GM21390 (cell line): ENCODE measurements at regions not wholly inside any gene's neighbourhood (a gene's known extent, or its start where the extent isn't known, plus 50 kb on each side); places are given as distances from the start of the nearest gene placed in this dataset.
"Not testable (repeated sequence)": the region's sequence is repeated elsewhere in the genome, so short reads cannot be mapped to it uniquely, and the experiment has no call there.

Source experiments
- ATAC-seq: cut with Tn5 transposase; IDR thresholded peaks from one replicate; pipeline ENCODE4 v1.9.1; 2021; ENCODE audit not compliant: unreplicated experiment

DNA sequence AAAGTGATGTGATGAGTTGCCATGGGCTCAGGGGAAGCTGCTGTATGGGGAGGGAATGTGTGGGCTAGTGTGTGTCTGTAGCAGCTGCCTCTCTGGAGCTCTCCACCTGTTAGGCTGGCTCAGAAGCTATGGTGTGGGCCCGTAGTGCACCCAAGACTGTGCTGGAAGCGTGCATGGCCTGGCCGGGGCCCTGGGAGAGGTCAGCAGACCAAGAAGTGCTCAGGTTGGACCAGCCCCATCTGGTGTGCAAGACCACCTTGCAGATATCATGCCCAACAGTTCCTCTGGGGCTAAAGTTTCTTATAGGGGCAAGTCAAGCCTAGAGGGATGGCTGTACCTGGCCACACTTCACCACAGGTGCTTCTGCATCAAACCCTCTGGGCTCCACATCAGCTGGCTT lies 274.4 kb upstream of the CCDC179 start:
- no peak for ATAC-seq

DNA sequence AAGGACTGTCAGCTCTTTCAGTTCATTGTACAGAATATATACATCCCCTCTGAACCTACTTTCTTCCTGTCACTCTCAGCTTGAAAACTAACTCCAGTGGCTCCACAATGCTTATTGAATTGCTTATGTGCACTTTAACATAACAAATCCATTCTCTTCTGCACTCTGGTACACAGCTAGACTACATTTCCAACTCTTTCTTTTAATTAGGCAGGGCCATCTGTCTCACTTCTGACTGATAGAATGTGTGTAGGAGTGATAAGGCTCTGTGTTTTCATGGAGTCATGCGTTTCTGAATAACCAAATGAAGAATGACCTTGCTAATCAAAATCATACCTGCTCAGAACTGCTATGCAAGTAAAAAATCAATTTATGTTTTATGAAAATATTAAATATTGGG lies 278.5 kb upstream of the CCDC179 start:
- no peak for ATAC-seq

DNA sequence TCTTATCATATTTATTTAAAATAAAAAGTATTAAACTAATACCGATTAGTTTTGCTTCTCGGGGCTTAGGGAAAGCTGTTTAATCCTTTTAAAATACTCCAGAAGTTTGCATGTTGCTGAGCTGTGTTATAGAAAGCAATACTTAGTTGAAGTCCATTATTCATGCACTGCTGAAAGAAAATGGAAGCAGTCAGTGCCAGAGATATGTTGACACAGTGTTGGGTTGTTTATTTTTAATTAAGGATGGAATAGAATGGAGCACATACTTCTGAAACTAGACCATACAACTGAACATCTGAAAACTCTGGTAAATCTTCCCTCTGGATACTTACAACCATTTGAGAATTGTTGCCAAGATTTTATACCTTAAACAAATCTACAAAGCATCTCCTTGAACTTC lies 282.7 kb upstream of the CCDC179 start:
- ATAC-seq: no peak

DNA sequence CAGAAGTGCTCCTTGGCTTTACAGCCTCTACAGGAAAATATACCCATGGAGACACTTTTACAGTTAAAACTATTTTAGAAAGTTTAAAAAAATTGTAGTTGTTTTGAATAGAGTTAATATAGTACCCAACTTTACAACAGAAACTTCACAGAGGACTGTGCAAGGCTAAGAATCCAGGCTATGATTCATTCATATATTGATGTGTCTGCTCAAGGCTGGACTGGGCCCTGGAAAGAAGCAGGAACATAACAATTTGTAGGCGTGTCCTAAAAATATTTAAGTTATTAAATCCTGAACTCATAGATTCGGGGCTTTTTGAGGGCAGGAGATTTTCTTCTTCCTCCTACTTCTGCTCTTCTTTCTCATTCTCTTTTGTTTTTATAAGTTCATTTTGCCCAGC lies 291.5 kb upstream of the CCDC179 start:
- ATAC-seq: no peak

DNA sequence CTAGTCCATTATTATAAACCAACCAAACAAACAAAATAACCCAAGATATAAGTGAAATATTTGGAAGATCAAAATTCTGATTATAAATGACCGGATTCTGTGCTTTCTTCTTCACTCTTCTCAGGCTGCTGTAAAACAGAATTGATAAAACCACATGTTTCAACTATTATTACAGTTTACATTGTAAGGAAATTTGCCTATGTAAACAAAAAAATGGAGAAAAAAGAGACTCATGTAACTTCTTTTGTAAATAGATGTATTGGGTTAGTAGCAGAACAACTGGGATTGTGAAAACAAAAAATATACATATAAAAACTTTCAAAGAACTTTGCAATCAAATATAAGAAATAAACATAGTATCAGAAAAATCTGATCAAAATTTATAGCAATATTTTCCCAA lies 295.2 kb upstream of the CCDC179 start:
- ATAC-seq: no peak

DNA sequence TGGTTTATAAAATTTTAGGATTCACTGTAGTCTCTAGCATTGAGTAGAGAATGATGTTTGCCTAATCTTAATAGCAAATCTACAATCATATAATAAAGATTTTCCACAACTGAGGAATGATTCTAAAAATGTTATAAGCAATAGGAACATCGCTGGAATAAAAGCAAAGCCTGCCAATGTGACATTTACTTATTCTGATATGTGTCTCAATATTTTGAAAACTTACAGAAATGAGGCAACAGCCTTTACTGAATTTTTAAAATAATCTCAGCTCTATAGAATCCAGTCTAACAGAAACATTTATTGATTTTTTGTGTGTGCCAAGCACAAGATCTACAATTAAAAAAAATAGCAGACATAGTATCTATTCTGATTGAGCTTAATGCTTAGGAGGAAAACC lies 303.7 kb upstream of the CCDC179 start:
- no peak for ATAC-seq

DNA sequence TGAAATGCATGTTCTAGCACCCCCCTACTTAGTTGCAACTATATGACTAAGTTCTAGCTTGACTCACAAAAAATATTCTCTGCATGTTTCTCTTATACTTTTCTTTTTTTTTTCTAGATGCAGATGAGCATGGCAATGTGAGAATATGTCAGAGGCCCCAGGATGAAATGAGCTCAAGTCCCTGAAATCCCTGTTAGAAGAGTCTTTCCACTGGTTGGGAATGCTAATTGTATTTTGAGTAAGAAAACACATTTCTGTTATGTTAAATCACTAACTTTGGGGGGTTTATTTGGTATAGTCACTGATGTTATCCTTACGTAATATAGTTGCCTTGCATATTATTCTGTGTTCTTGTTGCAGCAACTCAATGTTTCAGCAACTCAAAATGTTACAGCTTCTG lies 306.1 kb upstream of the CCDC179 start:
- ATAC-seq: no peak

DNA sequence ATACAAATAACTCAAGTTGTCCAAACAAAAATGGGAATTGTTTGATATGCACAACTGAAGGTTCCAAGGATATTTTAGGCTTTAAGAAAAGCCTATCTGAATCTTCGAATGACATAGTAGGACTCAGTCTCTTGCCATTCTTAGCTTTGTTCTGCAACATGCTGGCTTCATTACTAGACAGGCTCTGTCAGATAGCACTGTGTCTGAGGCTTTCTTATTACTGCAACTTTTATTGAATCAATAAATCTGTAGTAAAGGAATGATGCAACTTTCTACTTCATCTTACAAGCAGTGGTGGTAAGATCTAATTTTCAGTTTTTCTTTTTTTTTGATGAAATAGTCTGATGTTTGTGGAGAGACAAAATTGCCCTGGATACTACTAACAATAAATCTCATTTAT lies 319.3 kb upstream of the CCDC179 start:
- no peak for ATAC-seq

DNA sequence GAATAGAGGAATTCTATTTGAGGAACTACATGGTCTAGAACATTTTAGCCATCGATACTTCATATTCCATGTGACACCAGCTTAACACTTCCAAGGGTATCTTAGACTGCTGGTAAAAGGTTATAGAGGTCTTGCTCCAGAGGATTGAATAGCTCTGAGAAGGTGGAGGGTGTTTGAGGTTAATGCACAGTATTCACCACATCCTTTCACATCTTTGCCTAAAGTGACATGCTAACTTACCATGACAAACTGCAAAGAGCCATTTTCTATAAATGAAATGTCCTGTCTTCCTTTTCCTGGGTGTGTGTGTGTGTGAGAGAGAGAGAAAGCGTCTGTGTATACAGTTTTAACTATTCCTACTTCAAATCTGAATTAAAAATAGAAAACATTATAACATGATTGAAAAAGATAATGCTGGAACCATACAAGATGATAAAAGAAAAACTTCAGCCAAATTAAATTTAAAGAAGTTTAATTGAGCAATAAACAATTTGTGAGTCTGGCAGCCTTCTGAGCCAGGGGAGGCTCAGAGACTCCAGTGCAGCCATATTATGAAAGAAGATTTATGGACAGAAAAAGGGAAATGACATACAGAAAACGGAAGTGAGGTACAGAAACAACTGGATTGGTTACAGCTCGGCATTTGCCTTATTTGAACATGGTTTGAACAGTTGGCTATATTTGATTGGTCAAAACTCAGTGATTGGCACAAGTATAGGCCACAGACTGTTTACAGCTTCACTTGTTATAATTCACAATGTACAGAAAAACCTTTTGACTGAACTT lies 320.9 kb upstream of the CCDC179 start:
- no peak for ATAC-seq

DNA sequence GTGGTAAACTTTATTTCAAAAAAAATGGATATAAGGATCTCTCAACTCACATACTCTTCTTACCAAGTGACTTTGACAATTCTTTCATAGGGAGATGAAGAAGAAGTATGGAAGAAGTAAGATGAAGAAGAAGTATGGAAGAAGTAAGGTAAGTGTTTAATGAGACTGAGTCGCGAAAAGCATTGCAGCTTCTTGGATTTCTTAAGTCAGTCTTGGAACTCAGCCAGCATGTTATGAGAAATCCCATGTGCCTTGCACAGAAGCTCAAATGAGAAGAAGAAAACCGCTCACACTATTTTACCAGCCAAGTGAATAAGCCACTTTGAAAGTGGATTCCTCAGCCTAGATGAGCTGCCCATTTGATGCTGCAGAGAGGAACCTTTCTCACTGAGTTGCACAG lies 332.0 kb upstream of the CCDC179 start:
- ATAC-seq: no peak

DNA sequence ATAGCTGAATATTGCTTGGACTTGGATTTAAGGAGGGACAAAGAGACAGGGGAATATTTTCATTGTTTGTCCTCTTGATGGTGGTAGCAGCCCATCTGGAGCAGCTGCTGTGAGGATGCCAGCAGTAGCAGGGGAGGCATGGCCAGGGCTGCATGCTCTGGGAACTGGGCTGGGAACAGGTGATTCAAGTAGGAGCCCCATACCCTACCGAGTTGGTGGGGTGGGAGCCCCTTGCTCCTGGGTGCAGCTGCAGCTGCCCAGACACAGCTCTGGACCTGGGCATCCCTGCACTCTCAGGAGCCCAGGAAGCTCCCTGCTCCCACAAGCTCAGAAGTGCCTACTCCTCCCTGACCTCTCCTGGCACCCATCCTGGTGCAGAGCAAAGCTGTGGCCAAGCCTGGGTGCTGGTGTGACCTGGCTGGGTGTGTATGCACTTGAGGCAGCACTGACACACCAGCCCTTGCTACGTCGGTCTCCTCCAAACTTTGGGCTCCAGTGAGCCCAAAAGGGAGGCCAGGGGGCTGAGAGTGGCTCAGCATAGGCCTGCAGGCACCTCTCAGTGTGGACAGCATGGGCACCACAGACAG lies 341.8 kb upstream of the CCDC179 start:
- ATAC-seq: no peak

DNA sequence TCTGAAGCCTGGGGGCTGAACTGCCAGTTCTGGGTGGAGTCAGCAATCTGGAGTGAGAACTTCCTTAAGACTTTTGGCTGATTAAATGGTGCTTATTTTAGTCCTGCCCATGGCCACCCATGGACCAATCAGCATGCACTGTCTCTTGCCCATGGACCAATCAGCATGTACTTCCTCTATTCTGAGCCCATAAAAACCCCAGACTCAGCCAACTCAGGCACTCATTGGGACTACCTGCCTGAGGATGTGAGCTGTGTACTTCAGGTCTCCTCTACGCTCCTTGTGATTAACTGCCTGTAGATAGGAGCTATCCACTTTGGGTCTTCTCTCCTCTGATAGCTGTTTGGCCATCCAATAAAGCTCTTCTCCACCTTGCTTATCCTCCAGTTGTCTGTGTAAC lies 342.3 kb upstream of the CCDC179 start:
- no peak for ATAC-seq

DNA sequence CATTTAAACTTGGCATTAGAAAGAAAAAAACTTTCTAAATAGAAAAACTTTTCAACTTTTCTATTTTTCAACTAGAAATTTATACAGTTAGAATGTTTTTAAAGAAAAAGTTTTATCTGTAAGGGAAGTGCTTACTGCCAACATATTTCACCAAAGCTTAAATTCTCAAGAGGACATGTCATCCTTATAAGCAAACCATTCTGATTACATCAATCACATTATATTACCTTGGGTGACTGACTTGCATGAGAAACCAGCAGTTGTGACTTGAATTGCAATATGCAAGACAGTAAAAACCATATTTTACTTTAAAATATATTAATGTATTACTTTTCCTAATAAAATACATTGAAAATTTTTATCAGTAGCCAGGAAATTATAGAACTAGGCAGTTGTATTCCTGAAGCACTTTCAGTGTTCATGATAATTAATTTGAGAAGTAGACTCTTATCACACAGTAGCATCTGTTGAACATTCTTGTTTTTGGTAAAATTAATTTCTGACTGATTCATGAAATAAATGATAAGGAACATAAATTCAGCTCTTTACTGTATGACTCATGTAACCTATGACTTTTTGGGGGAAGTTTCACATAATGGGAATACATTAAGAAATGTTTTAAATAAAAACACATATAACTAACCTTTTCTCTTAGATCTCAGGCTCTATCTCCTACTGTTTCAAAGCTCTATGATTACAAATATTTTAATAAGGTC lies 345.0 kb upstream of the CCDC179 start:
- ATAC-seq: no peak

DNA sequence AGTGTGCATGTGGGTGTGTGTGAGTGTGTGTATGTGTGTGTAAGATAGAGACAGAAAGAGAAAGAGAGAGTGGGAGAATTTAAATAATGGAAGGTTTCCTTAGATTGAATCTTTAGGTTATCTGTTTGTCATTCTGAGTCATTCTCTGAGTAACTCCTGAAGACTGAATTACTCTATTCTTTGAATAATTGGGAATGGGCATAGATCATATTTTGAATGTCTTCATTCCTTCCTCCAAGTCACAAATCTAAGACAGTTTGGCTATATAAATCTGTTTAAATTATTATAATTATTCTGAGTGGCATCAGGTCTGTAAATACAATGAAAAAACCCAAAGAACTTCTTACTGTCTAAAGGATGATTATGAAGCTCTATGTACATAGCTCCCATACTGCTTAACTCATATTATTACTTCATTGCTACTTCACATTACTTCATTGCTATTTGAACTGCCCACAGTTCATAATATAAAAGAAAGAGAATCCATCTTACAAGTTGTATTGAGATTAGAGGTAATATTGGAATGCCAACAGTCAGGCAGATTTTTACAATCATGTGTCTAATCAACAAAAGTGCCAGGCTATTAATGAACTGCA lies 346.6 kb upstream of the CCDC179 start:
- ATAC-seq: no peak

DNA sequence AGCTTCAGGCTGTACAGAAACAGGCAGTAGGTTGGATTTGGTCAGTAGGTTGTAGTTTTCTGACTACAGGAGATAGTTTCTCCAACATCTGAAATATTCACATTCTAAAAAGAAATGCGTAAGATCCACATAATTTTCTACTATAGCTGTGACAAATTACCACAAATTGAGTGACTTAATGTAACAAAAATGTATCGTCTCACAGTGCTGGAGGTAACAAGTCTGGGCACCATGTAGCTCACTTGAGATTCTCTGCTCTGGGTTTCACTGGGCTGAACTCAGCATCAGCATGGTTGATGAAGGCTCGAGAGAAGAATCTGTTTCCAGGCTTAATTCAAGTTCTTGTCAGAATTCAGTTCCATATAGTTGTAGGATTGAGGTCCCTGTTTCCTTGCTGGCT lies 350.9 kb upstream of the CCDC179 start:
- ATAC-seq: no peak

DNA sequence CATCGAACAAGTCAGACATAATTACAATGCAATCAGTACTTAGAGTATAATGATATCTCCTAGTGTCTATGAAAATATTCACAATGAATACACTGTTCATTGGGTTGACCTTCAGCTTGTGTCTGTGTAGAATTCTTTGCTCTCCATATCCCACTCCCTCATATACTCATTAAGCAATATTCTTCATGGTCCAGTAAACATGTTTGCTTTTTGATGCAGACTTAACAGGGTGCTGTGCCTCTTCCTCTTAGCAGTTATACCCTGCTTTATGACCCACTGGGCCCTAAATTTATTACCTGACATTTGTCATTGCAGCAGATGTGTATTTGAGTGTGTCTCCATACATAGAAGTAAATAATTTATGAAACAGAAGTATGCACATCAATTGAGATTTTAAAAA lies 352.5 kb upstream of the CCDC179 start:
- no peak for ATAC-seq

DNA sequence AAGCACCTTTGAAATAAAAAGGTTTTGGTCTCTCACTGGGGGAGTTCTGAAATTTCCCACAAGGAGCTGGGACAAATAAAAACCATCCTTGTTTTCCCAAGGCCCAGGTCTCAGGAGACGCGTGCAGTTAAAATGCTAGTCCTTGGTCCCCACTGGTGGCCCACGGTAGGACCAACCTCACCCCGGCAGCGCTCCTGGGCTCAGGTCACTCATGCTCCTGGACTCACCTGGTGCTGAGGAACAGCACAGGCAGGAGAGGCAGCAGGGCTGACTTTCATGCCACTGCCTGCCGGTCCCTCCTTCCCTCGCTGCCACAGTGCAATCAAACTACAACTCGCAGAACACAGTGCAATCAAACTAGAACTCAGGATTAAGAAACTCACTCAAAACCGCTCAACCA lies 356.8 kb upstream of the CCDC179 start:
- ATAC-seq: no peak

DNA sequence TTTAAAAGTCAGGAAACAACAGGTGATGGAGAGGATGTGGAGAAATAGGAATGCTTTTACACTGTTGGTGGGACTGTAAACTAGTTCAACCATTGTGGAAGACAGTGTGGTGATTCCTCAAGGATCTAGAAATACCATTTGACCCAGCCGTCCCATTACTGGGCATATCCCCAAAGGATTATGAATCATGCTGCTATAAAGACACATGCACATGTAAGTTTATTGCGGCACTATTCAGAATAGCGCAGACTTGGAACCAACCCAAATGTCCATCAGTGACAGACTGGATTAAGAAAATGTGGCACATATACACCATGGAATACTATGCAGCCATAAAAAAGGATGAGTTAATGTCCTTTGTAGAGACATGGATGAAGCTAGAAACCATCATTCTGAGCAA lies 359.8 kb upstream of the CCDC179 start:
- ATAC-seq: not testable (repeated sequence)

DNA sequence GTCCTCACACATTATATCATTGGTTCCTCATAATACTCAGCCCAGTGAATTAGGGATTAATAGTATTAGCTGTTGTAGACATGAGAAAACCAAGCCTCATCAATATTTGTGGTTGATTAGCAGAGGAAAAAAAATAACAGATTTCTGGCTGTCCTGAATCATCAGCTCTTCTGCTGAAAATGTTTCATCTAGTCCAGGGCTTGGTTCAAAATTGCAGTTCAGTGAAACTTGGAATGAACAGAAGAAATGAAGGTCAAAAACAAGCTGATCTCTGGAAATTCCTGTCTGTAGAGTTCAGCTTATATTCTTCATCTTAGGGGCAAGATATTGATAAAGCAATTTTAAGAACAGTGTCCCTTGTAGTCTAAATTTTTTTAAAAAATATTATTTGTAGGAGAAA lies 361.1 kb upstream of the CCDC179 start:
- ATAC-seq: no peak

DNA sequence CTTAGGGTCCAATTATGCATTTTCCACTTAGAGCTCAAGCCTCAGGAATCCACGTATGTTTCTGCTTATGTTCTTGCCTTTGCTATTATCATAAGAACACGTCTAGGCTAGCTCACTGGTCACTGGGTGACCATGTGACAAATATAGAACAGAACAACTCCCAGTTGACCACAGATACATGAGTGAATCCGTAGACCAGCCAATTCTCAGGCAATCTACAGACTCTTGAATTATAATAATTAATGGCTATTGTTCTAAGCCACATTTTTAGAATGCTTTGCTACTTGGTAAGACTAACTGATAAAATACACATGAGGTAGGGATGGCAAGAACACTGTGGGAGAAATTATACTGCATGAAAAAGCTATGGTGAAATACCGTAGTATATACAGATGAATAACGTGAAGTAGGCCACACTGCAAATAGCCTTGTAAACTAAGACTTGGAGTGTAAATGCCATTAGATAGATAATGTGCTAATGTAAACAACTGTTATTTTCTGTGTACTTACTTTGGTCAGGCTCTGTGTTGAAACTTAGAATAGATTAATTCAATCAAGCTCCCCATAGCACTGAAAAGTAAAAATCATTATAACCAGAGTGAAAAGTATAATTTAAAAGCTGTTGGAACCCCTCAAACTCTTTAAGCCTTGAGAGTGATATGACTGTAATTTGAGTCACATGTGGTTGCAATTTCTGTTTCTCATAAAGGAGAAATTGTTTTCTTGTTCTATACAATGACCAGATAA lies 366.2 kb upstream of the CCDC179 start:
- ATAC-seq: no peak

DNA sequence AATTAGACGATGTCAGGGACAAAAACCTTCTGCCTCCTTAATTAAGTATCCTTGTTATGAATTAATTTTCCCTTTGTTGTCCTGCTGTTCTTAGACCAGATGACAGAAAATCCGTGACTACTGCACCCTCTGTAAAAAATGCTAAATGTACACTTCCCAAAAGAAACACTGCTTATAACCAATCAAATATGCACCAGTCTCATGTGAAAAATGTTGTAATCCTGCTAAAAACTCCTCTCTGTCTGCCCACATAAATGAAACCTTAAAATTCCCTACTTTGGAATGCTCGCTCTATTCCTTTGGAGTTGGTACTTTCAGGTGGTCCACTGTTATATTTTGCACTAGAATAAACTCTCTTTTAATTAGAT lies 366.8 kb upstream of the CCDC179 start:
- no peak for ATAC-seq
